Left lung (tissue), 4 donors: ENCODE measurements at regions not wholly inside any gene's neighbourhood (a gene's known extent, or its start where the extent isn't known, plus 50 kb on each side); places are given as distances from the start of the nearest gene placed in this dataset.

Experiments
- ATAC-seq: fragments of 200-7000 bp; cut with Tn5 transposase; one replicate; pipeline ENCODE4 v1.9.1; 2020; ENCODE audit warnings: moderate library complexity
- DNase-seq, 4 donors: peaks; one replicate each; pipeline ENCODE4 v3.0.0-alpha.2; 2013 to 2020
- H3K27ac ChIP-seq, 2 donors: fragments of 200-600 bp; sonication (generic) in 1 of 2; one replicate each; pipeline versions ENCODE4 v1.5.0 to v1.8.0; 2020 to 2021
- H3K27me3 ChIP-seq, 2 donors: fragments of 200-600 bp; sonication (generic) in 1 of 2; one replicate each; pipeline versions ENCODE4 v1.5.0 to v1.8.0; 2020 to 2021
- H3K36me3 ChIP-seq, 2 donors: fragments of 200-600 bp; sonication (generic) in 1 of 2; one replicate each; pipeline versions ENCODE4 v1.5.0 to v1.8.0; 2020 to 2021
- H3K4me1 ChIP-seq, 2 donors: fragments of 200-600 bp; one replicate each; pipeline ENCODE4 v1.8.0; 2021
- H3K4me3 ChIP-seq, 2 donors: fragments of 200-600 bp; sonication (generic) in 1 of 2; one replicate each; pipeline versions ENCODE4 v1.5.0 to v1.8.0; 2020 to 2021; ENCODE audit warnings: mild to moderate bottlenecking in 1 of 2
- H3K9me3 ChIP-seq, 2 donors: fragments of 200-600 bp; sonication (generic) in 1 of 2; one replicate each; pipeline versions ENCODE4 v1.5.0 to v1.8.0; 2020 to 2021
- CTCF ChIP-seq, 2 donors: fragments of 200-600 bp; sonication (generic) in 1 of 2; IDR thresholded peaks; one replicate each; pipeline versions ENCODE4 v1.5.0 to v1.8.0; 2021; ENCODE audit warnings: antibody characterized with exemption in 2 of 2
- intact Hi-C, 2 donors: fragments of 100-400 bp; cut with DNase I; formaldehyde crosslinking; loops; one replicate each; pipeline versions ENCODE4 v1.11.2 to v1.14.2; 2022
- donor health status: DM: no; HTN: yes; CAD: no.
- donor health status: DM: no; HTN: no; CAD: no.

GRCh38 chr14:34173916-34174315 lies 223.0 kb upstream of the EGLN3 start:
- H3K4me1 ChIP-seq, result no peaks in the 10 kb centered on the region
- no peak overlapping the region for H3K4me3 ChIP-seq
- DNase-seq (no peak), ATAC-seq (no peak)
- no peak overlapping the region for H3K27ac ChIP-seq
- H3K36me3 ChIP-seq, result no peaks in the 10 kb centered on the region
- no peak for TF ChIP-seq CTCF (IDR thresholded peaks at IDR 0.05)
- H3K9me3 ChIP-seq, result no peaks in the 10 kb centered on the region
- H3K27me3 ChIP-seq, result peaks cover 0 to 3% of the 10 kb centered on the region in 2 donors
- intact Hi-C loops, result no loop called here

- no peaks in the 10 kb centered on the region for H3K4me1 ChIP-seq
- H3K27ac ChIP-seq, result no peak overlapping the region
- no peak for ATAC-seq
- H3K4me3 ChIP-seq, result no peak overlapping the region
- no peak for TF ChIP-seq CTCF (IDR thresholded peaks at IDR 0.05)
- no peaks in the 10 kb centered on the region for H3K36me3 ChIP-seq
- intact Hi-C loops, result no loop called here
- no peaks in the 10 kb centered on the region for H3K9me3 ChIP-seq
- DNase-seq, result no peak
- peaks cover 0 to 3% of the 10 kb centered on the region in 2 donors for H3K27me3 ChIP-seq
Measured at GRCh38 chr14:34172550-34173368, 221.9 kb upstream of the EGLN3 start.

GRCh38 chr14:34172173-34172451 lies 221.2 kb upstream of the EGLN3 start:
- Histone ChIP-seq H3K4me1 (no peaks in the 10 kb centered on the region), H3K27ac (no peak overlapping the region), H3K9me3 (no peaks in the 10 kb centered on the region), H3K4me3 (no peak overlapping the region), H3K27me3 (peaks cover 0 to 3% of the 10 kb centered on the region in 2 donors), H3K36me3 (no peaks in the 10 kb centered on the region)
- ATAC-seq, result no peak
- DNase-seq, result no peak
- intact Hi-C loops, result no loop called here
- TF ChIP-seq CTCF (IDR thresholded peaks at IDR 0.05), result no peak

- DNase-seq (no peak), ATAC-seq (no peak)
- Histone ChIP-seq H3K27ac (no peak overlapping the region), H3K4me1 (no peaks in the 10 kb centered on the region), H3K4me3 (no peak overlapping the region), H3K27me3 (peaks cover 0 to 3% of the 10 kb centered on the region in 2 donors), H3K36me3 (no peaks in the 10 kb centered on the region), H3K9me3 (no peaks in the 10 kb centered on the region)
- TF ChIP-seq CTCF (IDR thresholded peaks at IDR 0.05), result no peak
- intact Hi-C loops, result no loop called here
Measured at GRCh38 chr14:34171431-34172172, 220.7 kb upstream of the EGLN3 start.

- no peak overlapping the region for H3K27ac ChIP-seq
Measured at GRCh38 chr14:34170882-34171281, 220.0 kb upstream of the EGLN3 start.

More at GRCh38 chr14:34170882-34171281, 220.0 kb upstream of the EGLN3 start:
- H3K4me3 ChIP-seq, result no peak overlapping the region
- peaks cover 3% of the 10 kb centered on the region in 2 donors for H3K27me3 ChIP-seq
- no peaks in the 10 kb centered on the region for H3K4me1 ChIP-seq
- ATAC-seq (no peak), DNase-seq (no peak)
- no peaks in the 10 kb centered on the region for H3K9me3 ChIP-seq
- no peaks in the 10 kb centered on the region for H3K36me3 ChIP-seq
- no peak for TF ChIP-seq CTCF (IDR thresholded peaks at IDR 0.05)
- intact Hi-C loops, result no loop called here
